GM23338 (cell line): ENCODE measurements at regions not wholly inside any gene's neighbourhood (a gene's known extent, or its start where the extent isn't known, plus 50 kb on each side); places are given as distances from the start of the nearest gene placed in this dataset.
A peak's percentile ranks its signal among the peaks of the same experiment; 100 is the strongest.

Source experiments
- ATAC-seq: fragments of 200-7000 bp; cut with Tn5 transposase; 3 replicates; pipeline ENCODE4 v1.9.1; 2020
- DNase-seq: peaks from one replicate; pipeline ENCODE4 v3.0.0-alpha.2; 2015; ENCODE audit warnings: low spot score
- H2AFZ ChIP-seq: fragments of 200-600 bp; sonication (generic); 2 replicates; pipeline ENCODE4 v1.8.0; 2016; ENCODE audit warnings: antibody characterized with exemption, mild to moderate bottlenecking, moderate library complexity
- H3F3A ChIP-seq: fragments of 200-600 bp; sonication (generic); replicated peaks from 2 replicates; pipeline ENCODE4 v1.8.0; 2017; ENCODE audit warnings: antibody characterized with exemption, mixed run types, low read depth
- H3K27ac ChIP-seq: fragments of 200-600 bp; sonication (generic); 2 replicates; pipeline ENCODE4 v1.6.1; 2016; ENCODE audit warnings: low read depth
- H3K27me3 ChIP-seq: fragments of 200-600 bp; sonication (generic); 2 replicates; pipeline ENCODE4 v1.8.0; 2016; ENCODE audit warnings: mild to moderate bottlenecking, mixed run types, moderate library complexity; ENCODE audit not compliant: insufficient read depth
- H3K36me3 ChIP-seq: fragments of 200-600 bp; sonication (generic); 2 replicates; pipeline ENCODE4 v1.8.0; 2016; ENCODE audit warnings: mild to moderate bottlenecking; ENCODE audit not compliant: insufficient read depth
- H3K4me1 ChIP-seq: fragments of 200-600 bp; sonication (generic); 2 replicates; pipeline ENCODE4 v1.8.0; 2016; ENCODE audit warnings: mild to moderate bottlenecking, moderate library complexity; ENCODE audit not compliant: insufficient read depth
- H3K4me2 ChIP-seq: fragments of 200-600 bp; sonication (generic); 2 replicates; pipeline ENCODE4 v1.7.1; 2017; ENCODE audit warnings: mixed run types
- H3K4me3 ChIP-seq: fragments of 200-600 bp; sonication (generic); 2 replicates; pipeline ENCODE4 v1.6.1; 2016; ENCODE audit warnings: mixed run types
- H3K79me2 ChIP-seq: fragments of 200-600 bp; sonication (generic); replicated peaks from 2 replicates; pipeline ENCODE4 v1.8.0; 2017; ENCODE audit warnings: mild to moderate bottlenecking; ENCODE audit not compliant: insufficient read depth
- H3K9me2 ChIP-seq: fragments of 200-600 bp; sonication (generic); 2 replicates; pipeline ENCODE4 v1.8.0; 2017; ENCODE audit not compliant: insufficient read depth
- H4K20me1 ChIP-seq: fragments of 200-600 bp; sonication (generic); replicated peaks from 2 replicates; pipeline ENCODE4 v1.8.0; 2017; ENCODE audit warnings: mild to moderate bottlenecking; ENCODE audit not compliant: insufficient read depth
- H3K27ac Mint-ChIP-seq: 2 replicates; pipeline ENCODE4 v1.8.0; 2020; ENCODE audit warnings: inconsistent platforms, mild to moderate bottlenecking, moderate library complexity, mixed read lengths
- H3K27me3 Mint-ChIP-seq: 3 replicates; pipeline ENCODE4 v1.8.0; 2022; ENCODE audit warnings: low read depth, mild to moderate bottlenecking, moderate library complexity, mixed read lengths, inconsistent platforms; ENCODE audit not compliant: insufficient read depth, poor library complexity
- H3K36me3 Mint-ChIP-seq: 3 replicates; pipeline ENCODE4 v1.8.0; 2021; ENCODE audit warnings: low read depth, mild to moderate bottlenecking, inconsistent platforms, moderate library complexity, mixed read lengths
- H3K4me1 Mint-ChIP-seq: 3 replicates; pipeline ENCODE4 v1.8.0; 2020; ENCODE audit warnings: mild to moderate bottlenecking, inconsistent platforms, mixed read lengths
- H3K4me3 Mint-ChIP-seq: 3 replicates; pipeline ENCODE4 v1.8.0; 2021; ENCODE audit warnings: moderate library complexity, mild to moderate bottlenecking, inconsistent platforms, mixed read lengths
- H3K9me3 Mint-ChIP-seq: 3 replicates; pipeline ENCODE4 v1.8.0; 2020; ENCODE audit warnings: moderate library complexity, mild to moderate bottlenecking, inconsistent platforms, mixed read lengths
- ETS1 ChIP-seq: IDR thresholded peaks from 2 replicates; pipeline ENCODE4 v1.6.1; 2016; ENCODE audit warnings: antibody characterized with exemption
- EZH2 ChIP-seq: fragments of 200-600 bp; sonication (generic); IDR thresholded peaks from one replicate; pipeline ENCODE4 v1.8.0; 2017; ENCODE audit warnings: antibody characterized with exemption, mild to moderate bottlenecking, low read depth; ENCODE audit not compliant: unreplicated experiment
- EZH2phosphoT487 ChIP-seq: fragments of 200-600 bp; sonication (generic); IDR thresholded peaks from one replicate; pipeline ENCODE4 v1.8.1; 2018; ENCODE audit warnings: antibody characterized with exemption; ENCODE audit not compliant: unreplicated experiment
- JUNB ChIP-seq: IDR thresholded peaks from one replicate; pipeline ENCODE4 v1.6.1; 2016; ENCODE audit warnings: antibody characterized with exemption; ENCODE audit not compliant: unreplicated experiment
- STAT1 ChIP-seq: IDR thresholded peaks from one replicate; pipeline ENCODE4 v1.6.1; 2016; ENCODE audit warnings: antibody characterized with exemption; ENCODE audit not compliant: unreplicated experiment
- ZNF114 ChIP-seq: fragments of 250-450 bp; sonication (Bioruptor Pico); IDR thresholded peaks from 2 replicates; pipeline ENCODE4 v1.5.0; 2020; ENCODE audit warnings: mild to moderate bottlenecking, moderate library complexity
- ZNF331 ChIP-seq: fragments of 250-450 bp; sonication (Bioruptor Pico); IDR thresholded peaks from 2 replicates; pipeline ENCODE4 v1.5.0; 2020; ENCODE audit warnings: low read depth, mild to moderate bottlenecking, moderate library complexity
- TF ChIP-seq, protein P1 (sequence below): IDR thresholded peaks from one replicate; pipeline ENCODE4 v1.6.1; 2018; ENCODE audit warnings: antibody characterized with exemption; ENCODE audit not compliant: unreplicated experiment
- TF ChIP-seq, protein P2 (sequence below), 2 experiments: fragments of 200-600 bp in 1 of 2; sonication (generic) in 1 of 2; conservative IDR thresholded peaks; 2 replicates each; pipeline versions ENCODE4 v1.5.1 to v1.6.1; 2016 to 2017; ENCODE audit warnings: antibody characterized with exemption in 2 of 2, low read depth in 2 of 2, mild to moderate bottlenecking in 2 of 2, moderate library complexity in 1 of 2

DNA sequence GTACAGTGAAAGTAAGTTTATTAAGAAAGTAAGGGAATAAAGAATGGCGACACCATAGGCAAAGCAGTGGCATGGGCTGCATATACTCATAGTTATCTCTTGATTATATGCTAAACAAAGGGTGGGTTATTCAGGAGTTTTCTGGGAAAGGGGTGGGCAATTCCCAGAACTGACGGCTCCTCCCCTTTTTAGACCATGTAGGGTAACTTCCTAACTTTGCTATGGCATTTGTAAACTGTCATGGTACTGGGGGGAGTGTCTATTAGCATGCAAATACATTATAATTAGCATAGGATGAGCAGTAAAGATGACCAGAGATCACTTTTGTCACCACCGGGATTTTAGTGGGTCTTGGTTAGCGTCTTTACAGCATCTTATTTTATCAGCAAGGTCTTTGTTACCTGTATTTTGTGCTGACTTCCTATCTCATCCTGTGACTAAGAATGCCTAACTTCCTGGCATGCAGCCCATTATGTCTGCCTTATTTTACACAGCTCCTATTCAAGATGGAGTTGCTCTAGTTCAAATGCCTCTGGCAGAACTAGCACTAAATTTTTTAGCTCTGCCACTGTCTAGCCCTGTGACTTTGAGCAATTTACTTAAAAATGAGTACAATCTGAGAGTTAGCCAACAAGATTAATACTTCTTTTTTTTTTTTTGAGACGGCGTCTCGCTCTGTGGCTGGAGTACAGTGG, 110.3 kb upstream of the PALMD start:
- no peak overlapping the region; the same call in 1 of the 2 replicates for H2AFZ ChIP-seq

GRCh38 chr1:99537886-99538617, 107.9 kb upstream of the PALMD start:
- Histone ChIP-seq H4K20me1 (no peaks in the 10 kb centered on the region), H3K4me2 (no peak overlapping the region), H3K27ac (no peak overlapping the region), H2AFZ (peak overlapping the region; percentile 54; the same call in 1 of the 2 replicates), H3K36me3 (no peaks in the 10 kb centered on the region), H3F3A (no peaks in the 10 kb centered on the region), H3K79me2 (no peaks in the 10 kb centered on the region), H3K4me3 (no peak overlapping the region), H3K27me3 (no peaks in the 10 kb centered on the region), H3K9me2 (0 out of 2 replicates have a peak, but pooled peaks cover 5% of the 10 kb centered on the region), H3K4me1 (peaks cover 17% of the 10 kb centered on the region)
- H3K4me3 Mint-ChIP-seq = no peak overlapping the region
- H3K27ac Mint-ChIP-seq = no peak overlapping the region
- no peak for DNase-seq
- peaks cover 18% of the 10 kb centered on the region for H3K4me1 Mint-ChIP-seq
- H3K9me3 Mint-ChIP-seq = peaks cover 3% of the 10 kb centered on the region; the same call in 1 of the 3 replicates
- no peaks in the 10 kb centered on the region for H3K27me3 Mint-ChIP-seq
- H3K36me3 Mint-ChIP-seq = peaks cover 5% of the 10 kb centered on the region; the same call in 2 of the 3 replicates
- no peak for ATAC-seq
- no peak for TF ChIP-seq EZH2phosphoT487
- TF ChIP-seq ZNF331 (CRISPR knock-in tag) = no peak
- TF ChIP-seq, protein P1, sequence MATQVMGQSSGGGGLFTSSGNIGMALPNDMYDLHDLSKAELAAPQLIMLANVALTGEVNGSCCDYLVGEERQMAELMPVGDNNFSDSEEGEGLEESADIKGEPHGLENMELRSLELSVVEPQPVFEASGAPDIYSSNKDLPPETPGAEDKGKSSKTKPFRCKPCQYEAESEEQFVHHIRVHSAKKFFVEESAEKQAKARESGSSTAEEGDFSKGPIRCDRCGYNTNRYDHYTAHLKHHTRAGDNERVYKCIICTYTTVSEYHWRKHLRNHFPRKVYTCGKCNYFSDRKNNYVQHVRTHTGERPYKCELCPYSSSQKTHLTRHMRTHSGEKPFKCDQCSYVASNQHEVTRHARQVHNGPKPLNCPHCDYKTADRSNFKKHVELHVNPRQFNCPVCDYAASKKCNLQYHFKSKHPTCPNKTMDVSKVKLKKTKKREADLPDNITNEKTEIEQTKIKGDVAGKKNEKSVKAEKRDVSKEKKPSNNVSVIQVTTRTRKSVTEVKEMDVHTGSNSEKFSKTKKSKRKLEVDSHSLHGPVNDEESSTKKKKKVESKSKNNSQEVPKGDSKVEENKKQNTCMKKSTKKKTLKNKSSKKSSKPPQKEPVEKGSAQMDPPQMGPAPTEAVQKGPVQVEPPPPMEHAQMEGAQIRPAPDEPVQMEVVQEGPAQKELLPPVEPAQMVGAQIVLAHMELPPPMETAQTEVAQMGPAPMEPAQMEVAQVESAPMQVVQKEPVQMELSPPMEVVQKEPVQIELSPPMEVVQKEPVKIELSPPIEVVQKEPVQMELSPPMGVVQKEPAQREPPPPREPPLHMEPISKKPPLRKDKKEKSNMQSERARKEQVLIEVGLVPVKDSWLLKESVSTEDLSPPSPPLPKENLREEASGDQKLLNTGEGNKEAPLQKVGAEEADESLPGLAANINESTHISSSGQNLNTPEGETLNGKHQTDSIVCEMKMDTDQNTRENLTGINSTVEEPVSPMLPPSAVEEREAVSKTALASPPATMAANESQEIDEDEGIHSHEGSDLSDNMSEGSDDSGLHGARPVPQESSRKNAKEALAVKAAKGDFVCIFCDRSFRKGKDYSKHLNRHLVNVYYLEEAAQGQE = no peak
- TF ChIP-seq STAT1 = no peak
- TF ChIP-seq, protein P2, sequence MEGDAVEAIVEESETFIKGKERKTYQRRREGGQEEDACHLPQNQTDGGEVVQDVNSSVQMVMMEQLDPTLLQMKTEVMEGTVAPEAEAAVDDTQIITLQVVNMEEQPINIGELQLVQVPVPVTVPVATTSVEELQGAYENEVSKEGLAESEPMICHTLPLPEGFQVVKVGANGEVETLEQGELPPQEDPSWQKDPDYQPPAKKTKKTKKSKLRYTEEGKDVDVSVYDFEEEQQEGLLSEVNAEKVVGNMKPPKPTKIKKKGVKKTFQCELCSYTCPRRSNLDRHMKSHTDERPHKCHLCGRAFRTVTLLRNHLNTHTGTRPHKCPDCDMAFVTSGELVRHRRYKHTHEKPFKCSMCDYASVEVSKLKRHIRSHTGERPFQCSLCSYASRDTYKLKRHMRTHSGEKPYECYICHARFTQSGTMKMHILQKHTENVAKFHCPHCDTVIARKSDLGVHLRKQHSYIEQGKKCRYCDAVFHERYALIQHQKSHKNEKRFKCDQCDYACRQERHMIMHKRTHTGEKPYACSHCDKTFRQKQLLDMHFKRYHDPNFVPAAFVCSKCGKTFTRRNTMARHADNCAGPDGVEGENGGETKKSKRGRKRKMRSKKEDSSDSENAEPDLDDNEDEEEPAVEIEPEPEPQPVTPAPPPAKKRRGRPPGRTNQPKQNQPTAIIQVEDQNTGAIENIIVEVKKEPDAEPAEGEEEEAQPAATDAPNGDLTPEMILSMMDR (conservative IDR thresholded peaks at IDR 0.05; ENCODE audit: low read depth in 2 of 2) = no peak
- TF ChIP-seq EZH2 = no peak
- no peak for TF ChIP-seq JUNB
- TF ChIP-seq ZNF114 = no peak

More for the DNA sequence above, 110.3 kb upstream of the PALMD start:
- no peaks in the 10 kb centered on the region for H3K27me3 ChIP-seq
- no peaks in the 10 kb centered on the region for H3F3A ChIP-seq
- H3K79me2 ChIP-seq = no peaks in the 10 kb centered on the region
- no peak overlapping the region for H3K27ac ChIP-seq
- Mint-ChIP-seq H3K4me1 (peaks cover 26% of the 10 kb centered on the region), H3K9me3 (peaks cover 3% of the 10 kb centered on the region; the same call in 1 of the 3 replicates), H3K27me3 (no peaks in the 10 kb centered on the region), H3K36me3 (peaks cover 4% of the 10 kb centered on the region; the same call in 2 of the 3 replicates), H3K27ac (peak overlapping the region; percentile 35; the same call in 1 of the 2 replicates), H3K4me3 (no peak overlapping the region)
- H3K4me2 ChIP-seq = no peak overlapping the region
- no peak overlapping the region for H3K4me3 ChIP-seq
- peaks cover 23% of the 10 kb centered on the region for H3K4me1 ChIP-seq
- DNase-seq = no peak
- no peaks in the 10 kb centered on the region for H4K20me1 ChIP-seq
- TF ChIP-seq STAT1 (no peak), ZNF331 (CRISPR knock-in tag) (no peak), JUNB (no peak), EZH2 (no peak), EZH2phosphoT487 (no peak), ETS1 (no peak), ZNF114 (no peak)
- TF ChIP-seq, protein P2 (conservative IDR thresholded peaks at IDR 0.05; ENCODE audit: low read depth in 2 of 2) = no peak
- 0 out of 2 replicates have a peak, but pooled peaks cover 5% of the 10 kb centered on the region for H3K9me2 ChIP-seq
- no peaks in the 10 kb centered on the region for H3K36me3 ChIP-seq
- ATAC-seq = no peak
